ENCODE measurements at regions not wholly inside any gene's neighbourhood (a gene's known extent, or its start where the extent isn't known, plus 50 kb on each side); places are given as distances from the start of the nearest gene placed in this dataset.

DNA sequence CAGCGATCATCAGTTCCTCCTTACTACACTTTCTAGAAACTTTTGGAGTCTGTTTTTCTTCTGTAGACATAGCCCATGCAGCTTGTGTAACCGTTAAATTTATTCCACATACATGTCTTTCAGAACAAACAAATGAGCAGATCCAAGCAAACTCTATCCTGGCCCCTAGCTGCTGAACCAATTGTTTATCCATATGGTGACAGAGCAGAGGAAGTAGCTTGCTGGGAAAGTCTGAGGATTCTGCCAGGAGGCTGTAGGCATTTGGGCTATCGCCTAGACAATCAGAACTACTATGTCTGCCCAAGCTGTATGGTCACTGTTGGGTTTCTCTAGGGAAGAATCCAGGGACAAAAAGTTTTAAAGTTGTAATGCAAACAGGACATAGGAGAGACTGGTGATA lies 343.7 kb downstream of the SPRY2 start:
- TF ChIP-seq, protein P1, sequence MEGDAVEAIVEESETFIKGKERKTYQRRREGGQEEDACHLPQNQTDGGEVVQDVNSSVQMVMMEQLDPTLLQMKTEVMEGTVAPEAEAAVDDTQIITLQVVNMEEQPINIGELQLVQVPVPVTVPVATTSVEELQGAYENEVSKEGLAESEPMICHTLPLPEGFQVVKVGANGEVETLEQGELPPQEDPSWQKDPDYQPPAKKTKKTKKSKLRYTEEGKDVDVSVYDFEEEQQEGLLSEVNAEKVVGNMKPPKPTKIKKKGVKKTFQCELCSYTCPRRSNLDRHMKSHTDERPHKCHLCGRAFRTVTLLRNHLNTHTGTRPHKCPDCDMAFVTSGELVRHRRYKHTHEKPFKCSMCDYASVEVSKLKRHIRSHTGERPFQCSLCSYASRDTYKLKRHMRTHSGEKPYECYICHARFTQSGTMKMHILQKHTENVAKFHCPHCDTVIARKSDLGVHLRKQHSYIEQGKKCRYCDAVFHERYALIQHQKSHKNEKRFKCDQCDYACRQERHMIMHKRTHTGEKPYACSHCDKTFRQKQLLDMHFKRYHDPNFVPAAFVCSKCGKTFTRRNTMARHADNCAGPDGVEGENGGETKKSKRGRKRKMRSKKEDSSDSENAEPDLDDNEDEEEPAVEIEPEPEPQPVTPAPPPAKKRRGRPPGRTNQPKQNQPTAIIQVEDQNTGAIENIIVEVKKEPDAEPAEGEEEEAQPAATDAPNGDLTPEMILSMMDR (IDR thresholded peaks at IDR 0.05), result no peak
- TF ChIP-seq POLR2A (IDR thresholded peaks at IDR 0.05), result no peak
